Gastrocnemius medialis (tissue), 4 donors: ENCODE measurements at regions not wholly inside any gene's neighbourhood (a gene's known extent, or its start where the extent isn't known, plus 50 kb on each side); places are given as distances from the start of the nearest gene placed in this dataset.

Experiments used
- CTCF ChIP-seq, 5 experiments: fragments of 450-650 bp in 3 of 5; fragments of 200-600 bp in 2 of 5; sonication (generic) in 2 of 5; IDR thresholded peaks in 4 of 5; conservative IDR thresholded peaks in 1 of 5; 1 replicate in 4 of 5; 2 replicates in 1 of 5; pipeline ENCODE4 v1.5.1; 2016 to 2019; ENCODE audit warnings: antibody characterized with exemption in 5 of 5, mild to moderate bottlenecking in 3 of 5, moderate library complexity in 3 of 5
- POLR2A ChIP-seq, 2 donors: fragments of 450-650 bp; IDR thresholded peaks; one replicate each; pipeline ENCODE4 v1.6.1; 2017; ENCODE audit warnings: antibody characterized with exemption in 2 of 2, mild to moderate bottlenecking in 2 of 2, moderate library complexity in 2 of 2

DNA sequence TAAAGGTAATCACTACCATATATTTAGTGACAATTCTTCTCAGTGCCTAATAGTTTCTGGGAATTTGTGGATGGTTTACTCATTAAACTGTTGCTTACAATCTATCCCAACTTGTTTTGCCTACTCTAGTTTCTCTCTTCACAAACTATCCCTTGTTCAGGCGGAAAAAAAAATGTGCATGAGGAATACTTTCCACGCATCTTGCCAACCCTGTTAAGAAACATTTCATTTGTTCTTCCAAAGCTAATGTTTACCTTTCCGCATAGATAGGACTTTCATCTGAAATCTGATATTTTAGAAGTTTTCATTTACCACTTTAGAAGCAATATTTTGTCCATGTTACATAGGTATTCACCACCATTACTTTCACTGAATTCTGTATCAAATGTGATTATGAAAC lies 191.9 kb downstream of the MDFIC start:
- TF ChIP-seq CTCF (IDR thresholded peaks at IDR 0.05 in 4 of 5, conservative IDR thresholded peaks at IDR 0.05 in 1 of 5) (no peak), POLR2A (IDR thresholded peaks at IDR 0.05) (no peak)
